K562 (cell line): ENCODE measurements at regions not wholly inside any gene's neighbourhood (a gene's known extent, or its start where the extent isn't known, plus 50 kb on each side); places are given as distances from the start of the nearest gene placed in this dataset.

Experiments
- ATF6 ChIP-seq: sonication (generic); formaldehyde crosslinking; IDR thresholded peaks from 2 replicates; pipeline ENCODE4 v1.4.0; 2020; ENCODE audit warnings: mild to moderate bottlenecking, missing genetic modification reagents
- EZH2 ChIP-seq: IDR thresholded peaks from 2 replicates; pipeline ENCODE4 v1.6.1; 2012; ENCODE audit warnings: low read depth, mild to moderate bottlenecking, inconsistent platforms, low read length, borderline replicate concordance
- FOXP1 ChIP-seq: sonication (generic); formaldehyde crosslinking; IDR thresholded peaks from 2 replicates; pipeline ENCODE4 v1.8.0; 2022; ENCODE audit warnings: mild to moderate bottlenecking, missing genetic modification reagents
- POLR2A ChIP-seq: fragments of 450-650 bp; conservative IDR thresholded peaks from 2 replicates; pipeline ENCODE4 v1.6.1; 2016
- POLR2AphosphoS5 ChIP-seq: IDR thresholded peaks from 2 replicates; pipeline ENCODE4 v1.6.1; 2011; ENCODE audit warnings: mild to moderate bottlenecking, low read depth, low read length, moderate library complexity; ENCODE audit not compliant: control insufficient read depth, insufficient read depth
- POU5F1 ChIP-seq: fragments of 150-350 bp; IDR thresholded peaks from 2 replicates; pipeline ENCODE4 v1.6.1; 2014; ENCODE audit warnings: borderline replicate concordance, low read length, low read depth, mild to moderate bottlenecking; ENCODE audit not compliant: partially characterized antibody
- REST ChIP-seq, 2 experiments: fragments of 450-650 bp; formaldehyde crosslinking in 1 of 2; IDR thresholded peaks; 2 replicates each; pipeline versions ENCODE4 v1.4.0 to v1.6.1; 2014 to 2020; ENCODE audit warnings: mild to moderate bottlenecking in 2 of 2, borderline replicate concordance in 1 of 2, low read depth in 1 of 2
- SMARCE1 ChIP-seq: fragments of 450-650 bp; IDR thresholded peaks from 2 replicates; pipeline ENCODE4 v1.7.1; 2016; ENCODE audit warnings: mild to moderate bottlenecking
- TAF1 ChIP-seq: IDR thresholded peaks from 2 replicates; pipeline ENCODE4 v1.6.1; 2011; ENCODE audit warnings: mild to moderate bottlenecking, low read length, moderate library complexity; ENCODE audit not compliant: insufficient read depth, control insufficient read depth, severe bottlenecking; ENCODE audit errors: extremely low read depth
- TAL1 ChIP-seq: fragments of 450-650 bp; IDR thresholded peaks from 2 replicates; pipeline ENCODE4 v1.6.1; 2016; ENCODE audit warnings: mild to moderate bottlenecking
- TOE1 ChIP-seq, 2 experiments: fragments of 450-650 bp in 1 of 2; sonication (generic) in 1 of 2; formaldehyde crosslinking in 1 of 2; IDR thresholded peaks; 2 replicates each; pipeline versions ENCODE4 v1.7.1 to v1.8.0; 2016 to 2022; ENCODE audit warnings: borderline replicate concordance in 2 of 2, mild to moderate bottlenecking in 2 of 2, antibody characterized with exemption in 1 of 2, inconsistent platforms in 1 of 2, low read depth in 1 of 2, missing genetic modification reagents in 1 of 2, moderate library complexity in 1 of 2
- ZBTB11 ChIP-seq, 3 experiments: fragments of 200-800 bp in 1 of 3; fragments of 250-450 bp in 1 of 3; fragments of 450-650 bp in 1 of 3; sonication (Bioruptor Pico) in 1 of 3; sonication (Bioruptor generic) in 1 of 3; formaldehyde crosslinking in 1 of 3; IDR thresholded peaks; 2 replicates each; pipeline versions ENCODE4 v1.6.1 to v1.8.0; 2016 to 2022; ENCODE audit warnings: mild to moderate bottlenecking in 2 of 3, missing genetic modification characterization in 2 of 3, missing compliant biosample characterization in 1 of 3, moderate library complexity in 1 of 3
- ZNF140 ChIP-seq: fragments of 250-450 bp; sonication (Bioruptor Pico); IDR thresholded peaks from 2 replicates; pipeline ENCODE4 v1.8.0; 2021; ENCODE audit warnings: moderate library complexity, mild to moderate bottlenecking, inconsistent platforms
- ZNF232 ChIP-seq: sonication (generic); formaldehyde crosslinking; IDR thresholded peaks from 2 replicates; pipeline ENCODE4 v1.8.0; 2022; ENCODE audit warnings: mild to moderate bottlenecking, missing genetic modification reagents

- TF ChIP-seq FOXP1 (CRISPR knock-in tag): no peak
- TF ChIP-seq SMARCE1: no peak
- no peak for TF ChIP-seq REST (IDR thresholded peaks at IDR 0.05; ENCODE audit: borderline replicate concordance)
- TF ChIP-seq REST (CRISPR knock-in tag; IDR thresholded peaks at IDR 0.05; ENCODE audit: low read depth): no peak
- TF ChIP-seq POLR2AphosphoS5: no peak
- no peak for TF ChIP-seq EZH2
- TF ChIP-seq TAF1: no peak
- no peak for TF ChIP-seq POU5F1
- no peak for TF ChIP-seq ATF6 (CRISPR knock-in tag)
- TF ChIP-seq TAL1: no peak
- no peak for TF ChIP-seq ZNF140 (CRISPR knock-in tag)
- no peak for TF ChIP-seq TOE1 (IDR thresholded peaks at IDR 0.05; ENCODE audit: borderline replicate concordance)
- no peak for TF ChIP-seq TOE1 (CRISPR knock-in tag; IDR thresholded peaks at IDR 0.05; ENCODE audit: borderline replicate concordance, low read depth)
- no peak for TF ChIP-seq ZBTB11 (CRISPR knock-in tag; IDR thresholded peaks at IDR 0.05)
- TF ChIP-seq POLR2A: no peak
- no peak for TF ChIP-seq ZNF232 (CRISPR knock-in tag)
Measured at GRCh38 chr10:117617086-117617485, 74.5 kb downstream of the EMX2 start.
